ENCODE measurements at regions not wholly inside any gene's neighbourhood (a gene's known extent, or its start where the extent isn't known, plus 50 kb on each side); places are given as distances from the start of the nearest gene placed in this dataset.
A peak's percentile ranks its signal among the peaks of the same experiment; 100 is the strongest.

- H2AFZ ChIP-seq (ENCODE audit: control insufficient read depth, low read depth, low read length) = no peak overlapping the region
- DNase-seq (ENCODE audit: low read depth, low spot score) (no peak), ATAC-seq (no peak), FAIRE-seq (no peak)
- ChIA-PET RAD21 (ENCODE audit: unreplicated experiment) (no interaction called here), CTCF (no interaction called here), POLR2A (no interaction called here), SMC1A (ENCODE audit: uncharacterized antibody, unreplicated experiment) (no interaction called here)
- H3K79me2 ChIP-seq (ENCODE audit: control insufficient read depth, insufficient read depth, low read length) = no peaks in the 10 kb centered on the region
- WGBS (ENCODE audit: insufficient coverage, insufficient replicate concordance, low lambda C conversion rate, missing lambda C conversion rate) = 6% methylated on average over 3 of the region's 3 CpGs
- H3K4me1 ChIP-seq (ENCODE audit: control insufficient read depth, insufficient read depth, low read length) = no peaks in the 10 kb centered on the region
- H3K4me2 ChIP-seq (ENCODE audit: control insufficient read depth, insufficient read depth) = no peak overlapping the region
- H4K20me1 ChIP-seq (ENCODE audit: control insufficient read depth, insufficient read depth) = no peaks in the 10 kb centered on the region
- no peaks in the 10 kb centered on the region; a peak in 1 of 4 replicates for H3K27me3 ChIP-seq (replicated peaks in 1 of 2; ENCODE audit: control insufficient read depth in 2 of 2, insufficient read depth in 2 of 2, low read length in 1 of 2)
- H3K9me3 ChIP-seq (replicated peaks; ENCODE audit: control insufficient read depth, insufficient read depth, low read length) = no peaks in the 10 kb centered on the region
- H3K9ac ChIP-seq (ENCODE audit: control insufficient read depth, insufficient read depth, low read length) = no peak overlapping the region
- no TSS peak for BruUV-seq (replicated peaks)
- no peak overlapping the region for H3K27ac ChIP-seq (ENCODE audit: control insufficient read depth, insufficient read depth)
- intact Hi-C loops (cut with micrococcal nuclease; ENCODE audit: unreplicated experiment) = no loop called here
- no peak overlapping the region for H3K4me3 ChIP-seq
- no peak for TF ChIP-seq HDGF (IDR thresholded peaks at IDR 0.05)
- TF ChIP-seq, protein P1, sequence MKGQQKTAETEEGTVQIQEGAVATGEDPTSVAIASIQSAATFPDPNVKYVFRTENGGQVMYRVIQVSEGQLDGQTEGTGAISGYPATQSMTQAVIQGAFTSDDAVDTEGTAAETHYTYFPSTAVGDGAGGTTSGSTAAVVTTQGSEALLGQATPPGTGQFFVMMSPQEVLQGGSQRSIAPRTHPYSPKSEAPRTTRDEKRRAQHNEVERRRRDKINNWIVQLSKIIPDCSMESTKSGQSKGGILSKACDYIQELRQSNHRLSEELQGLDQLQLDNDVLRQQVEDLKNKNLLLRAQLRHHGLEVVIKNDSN (IDR thresholded peaks at IDR 0.05; ENCODE audit: borderline replicate concordance, extremely low read length, insufficient read depth, low read depth, low read length) = peak; percentile 22
- in situ Hi-C loops (cut with MboI) = no loop called here
- no peaks in the 10 kb centered on the region for H3K36me3 ChIP-seq (ENCODE audit: control insufficient read depth in 2 of 2, insufficient read depth in 2 of 2, low read length in 1 of 2)
Observed at GRCh38 chr15:92323525-92323924, 70.2 kb upstream of the ST8SIA2 start.

- BruUV-seq (replicated peaks) = no TSS peak
- no peak for ATAC-seq
- ChIA-PET CTCF (no interaction called here), POLR2A (no interaction called here), RAD21 (ENCODE audit: unreplicated experiment) (no interaction called here), SMC1A (ENCODE audit: uncharacterized antibody, unreplicated experiment) (no interaction called here)
- no peak for FAIRE-seq
- H3K27me3 ChIP-seq (replicated peaks in 1 of 2; ENCODE audit: control insufficient read depth in 2 of 2, insufficient read depth in 2 of 2, low read length in 1 of 2) = no peaks in the 10 kb centered on the region; a peak in 1 of 4 replicates
- in situ Hi-C loops (cut with MboI) = no loop called here
- no peak for DNase-seq (ENCODE audit: low read depth, low spot score)
- H3K9ac ChIP-seq (ENCODE audit: control insufficient read depth, insufficient read depth, low read length) = no peak overlapping the region
- no peaks in the 10 kb centered on the region for H3K36me3 ChIP-seq (ENCODE audit: control insufficient read depth in 2 of 2, insufficient read depth in 2 of 2, low read length in 1 of 2)
- no peaks in the 10 kb centered on the region for H3K4me1 ChIP-seq (ENCODE audit: control insufficient read depth, insufficient read depth, low read length)
- no peaks in the 10 kb centered on the region for H3K79me2 ChIP-seq (ENCODE audit: control insufficient read depth, insufficient read depth, low read length)
- TF ChIP-seq RB1 (IDR thresholded peaks at IDR 0.05; ENCODE audit: borderline replicate concordance) (no peak), RBBP5 (conservative IDR thresholded peaks at IDR 0.05) (no peak), MYB (IDR thresholded peaks at IDR 0.05; ENCODE audit: borderline replicate concordance, low read depth, low read length) (no peak), ZNF274 (IDR thresholded peaks at IDR 0.05; ENCODE audit: insufficient read depth, insufficient read length) (no peak), ZSCAN29 (IDR thresholded peaks at IDR 0.05) (no peak), TCF12 (IDR thresholded peaks at IDR 0.05; ENCODE audit: low read depth, low read length) (no peak), PAX5 (IDR thresholded peaks at IDR 0.05; ENCODE audit: borderline replicate concordance, low read depth, low read length) (no peak), CHD2 (IDR thresholded peaks at IDR 0.05; ENCODE audit: borderline replicate concordance, low read depth, low read length) (no peak)
- TF ChIP-seq, protein P2, sequence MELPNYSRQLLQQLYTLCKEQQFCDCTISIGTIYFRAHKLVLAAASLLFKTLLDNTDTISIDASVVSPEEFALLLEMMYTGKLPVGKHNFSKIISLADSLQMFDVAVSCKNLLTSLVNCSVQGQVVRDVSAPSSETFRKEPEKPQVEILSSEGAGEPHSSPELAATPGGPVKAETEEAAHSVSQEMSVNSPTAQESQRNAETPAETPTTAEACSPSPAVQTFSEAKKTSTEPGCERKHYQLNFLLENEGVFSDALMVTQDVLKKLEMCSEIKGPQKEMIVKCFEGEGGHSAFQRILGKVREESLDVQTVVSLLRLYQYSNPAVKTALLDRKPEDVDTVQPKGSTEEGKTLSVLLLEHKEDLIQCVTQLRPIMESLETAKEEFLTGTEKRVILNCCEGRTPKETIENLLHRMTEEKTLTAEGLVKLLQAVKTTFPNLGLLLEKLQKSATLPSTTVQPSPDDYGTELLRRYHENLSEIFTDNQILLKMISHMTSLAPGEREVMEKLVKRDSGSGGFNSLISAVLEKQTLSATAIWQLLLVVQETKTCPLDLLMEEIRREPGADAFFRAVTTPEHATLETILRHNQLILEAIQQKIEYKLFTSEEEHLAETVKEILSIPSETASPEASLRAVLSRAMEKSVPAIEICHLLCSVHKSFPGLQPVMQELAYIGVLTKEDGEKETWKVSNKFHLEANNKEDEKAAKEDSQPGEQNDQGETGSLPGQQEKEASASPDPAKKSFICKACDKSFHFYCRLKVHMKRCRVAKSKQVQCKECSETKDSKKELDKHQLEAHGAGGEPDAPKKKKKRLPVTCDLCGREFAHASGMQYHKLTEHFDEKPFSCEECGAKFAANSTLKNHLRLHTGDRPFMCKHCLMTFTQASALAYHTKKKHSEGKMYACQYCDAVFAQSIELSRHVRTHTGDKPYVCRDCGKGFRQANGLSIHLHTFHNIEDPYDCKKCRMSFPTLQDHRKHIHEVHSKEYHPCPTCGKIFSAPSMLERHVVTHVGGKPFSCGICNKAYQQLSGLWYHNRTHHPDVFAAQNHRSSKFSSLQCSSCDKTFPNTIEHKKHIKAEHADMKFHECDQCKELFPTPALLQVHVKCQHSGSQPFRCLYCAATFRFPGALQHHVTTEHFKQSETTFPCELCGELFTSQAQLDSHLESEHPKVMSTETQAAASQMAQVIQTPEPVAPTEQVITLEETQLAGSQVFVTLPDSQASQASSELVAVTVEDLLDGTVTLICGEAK (IDR thresholded peaks at IDR 0.05; ENCODE audit: borderline replicate concordance) = no peak
- H2AFZ ChIP-seq (ENCODE audit: control insufficient read depth, low read depth, low read length) = no peak overlapping the region
- H3K4me2 ChIP-seq (ENCODE audit: control insufficient read depth, insufficient read depth) = no peak overlapping the region
- WGBS (ENCODE audit: insufficient coverage, insufficient replicate concordance, low lambda C conversion rate, missing lambda C conversion rate) = 33% methylated on average over 8 of the region's 8 CpGs
- intact Hi-C loops (cut with micrococcal nuclease; ENCODE audit: unreplicated experiment) = no loop called here
- no peaks in the 10 kb centered on the region for H3K9me3 ChIP-seq (replicated peaks; ENCODE audit: control insufficient read depth, insufficient read depth, low read length)
- no peak overlapping the region for H3K27ac ChIP-seq (ENCODE audit: control insufficient read depth, insufficient read depth)
- no peak overlapping the region for H3K4me3 ChIP-seq
- H4K20me1 ChIP-seq (ENCODE audit: control insufficient read depth, insufficient read depth) = no peaks in the 10 kb centered on the region
Observed at GRCh38 chr15:92324101-92324963, 69.3 kb upstream of the ST8SIA2 start.
